Astrocyte (in vitro differentiated cells and primary cell): ENCODE measurements at regions not wholly inside any gene's neighbourhood (a gene's known extent, or its start where the extent isn't known, plus 50 kb on each side); places are given as distances from the start of the nearest gene placed in this dataset.

Experiments
- EZH2 ChIP-seq: IDR thresholded peaks from 2 replicates; pipeline ENCODE4 v1.6.1; 2012; ENCODE audit warnings: mild to moderate bottlenecking, low read length, inconsistent platforms; ENCODE audit not compliant: insufficient read depth
- TF ChIP-seq, protein P1 (sequence below): IDR thresholded peaks from 2 replicates; pipeline ENCODE4 v1.5.1; 2011; ENCODE audit warnings: low read depth, mild to moderate bottlenecking, inconsistent platforms, low read length, moderate library complexity; ENCODE audit not compliant: insufficient read depth

DNA sequence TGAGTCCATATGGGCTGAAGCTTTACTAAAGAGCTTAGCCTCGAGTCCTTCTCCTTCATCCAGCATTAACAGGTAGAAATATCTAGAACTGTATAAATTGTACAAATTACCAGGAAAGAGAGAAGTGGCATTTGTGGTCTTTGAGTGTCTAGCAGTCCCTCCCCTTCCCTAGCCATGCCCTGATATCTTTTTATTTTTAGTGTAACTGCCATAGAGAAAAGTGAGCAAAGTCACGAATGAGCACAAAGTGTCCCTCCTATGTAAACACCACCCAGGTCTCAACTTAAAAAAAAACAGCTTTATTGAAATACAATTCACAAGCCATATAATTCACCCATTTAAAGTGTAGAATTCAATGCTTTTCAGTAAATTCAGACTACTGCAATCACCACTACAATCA lies 339.0 kb upstream of the ZMIZ1 start:
- TF ChIP-seq, protein P1, sequence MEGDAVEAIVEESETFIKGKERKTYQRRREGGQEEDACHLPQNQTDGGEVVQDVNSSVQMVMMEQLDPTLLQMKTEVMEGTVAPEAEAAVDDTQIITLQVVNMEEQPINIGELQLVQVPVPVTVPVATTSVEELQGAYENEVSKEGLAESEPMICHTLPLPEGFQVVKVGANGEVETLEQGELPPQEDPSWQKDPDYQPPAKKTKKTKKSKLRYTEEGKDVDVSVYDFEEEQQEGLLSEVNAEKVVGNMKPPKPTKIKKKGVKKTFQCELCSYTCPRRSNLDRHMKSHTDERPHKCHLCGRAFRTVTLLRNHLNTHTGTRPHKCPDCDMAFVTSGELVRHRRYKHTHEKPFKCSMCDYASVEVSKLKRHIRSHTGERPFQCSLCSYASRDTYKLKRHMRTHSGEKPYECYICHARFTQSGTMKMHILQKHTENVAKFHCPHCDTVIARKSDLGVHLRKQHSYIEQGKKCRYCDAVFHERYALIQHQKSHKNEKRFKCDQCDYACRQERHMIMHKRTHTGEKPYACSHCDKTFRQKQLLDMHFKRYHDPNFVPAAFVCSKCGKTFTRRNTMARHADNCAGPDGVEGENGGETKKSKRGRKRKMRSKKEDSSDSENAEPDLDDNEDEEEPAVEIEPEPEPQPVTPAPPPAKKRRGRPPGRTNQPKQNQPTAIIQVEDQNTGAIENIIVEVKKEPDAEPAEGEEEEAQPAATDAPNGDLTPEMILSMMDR = no peak
- no peak for TF ChIP-seq EZH2
